ENCODE measurements at regions not wholly inside any gene's neighbourhood (a gene's known extent, or its start where the extent isn't known, plus 50 kb on each side); places are given as distances from the start of the nearest gene placed in this dataset.
"Not testable (repeated sequence)": the region's sequence is repeated elsewhere in the genome, so short reads cannot be mapped to it uniquely, and the experiment has no call there.

- H3K4me3 Mint-ChIP-seq (ENCODE audit: low read depth); H3K27me3 Mint-ChIP-seq; DNase-seq (ENCODE audit: low spot score, unreplicated experiment); H3K36me3 Mint-ChIP-seq (ENCODE audit: insufficient read depth); H3K27ac Mint-ChIP-seq; H3K4me1 Mint-ChIP-seq (ENCODE audit: low read depth): not testable (repeated sequence)
- peaks cover 53% of the 10 kb centered on the region for H3K9me3 Mint-ChIP-seq (ENCODE audit: low read depth)
Measured at GRCh38 chrX:57052280-57052679, 56.9 kb upstream of the SPIN3 start.
